GM18498 (cell line): ENCODE measurements at regions not wholly inside any gene's neighbourhood (a gene's known extent, or its start where the extent isn't known, plus 50 kb on each side); places are given as distances from the start of the nearest gene placed in this dataset.

ENCODE experiments used
- ATAC-seq: cut with Tn5 transposase; IDR thresholded peaks from one replicate; pipeline ENCODE4 v1.9.1; 2021; ENCODE audit warnings: mild to moderate bottlenecking, moderate library complexity; ENCODE audit not compliant: unreplicated experiment

DNA sequence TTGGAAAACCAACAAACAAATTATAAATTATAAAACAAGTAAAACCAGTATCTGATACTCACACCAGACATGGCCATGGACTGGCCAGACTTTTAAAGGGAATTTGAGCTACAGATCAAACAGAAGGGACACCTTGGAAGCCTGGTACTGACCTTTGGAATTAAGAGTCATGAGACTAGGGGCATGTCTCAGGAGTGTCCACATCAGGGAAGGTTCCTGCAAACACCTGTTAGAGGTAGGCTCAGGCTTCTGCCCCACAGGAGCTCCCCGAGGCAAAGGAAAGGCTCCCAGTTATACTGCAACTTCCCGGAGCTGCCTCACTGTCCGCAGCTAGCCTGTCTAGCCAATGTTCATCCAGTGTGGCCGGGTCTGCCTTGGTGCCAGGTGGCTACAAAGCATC lies 290.1 kb downstream of the BUD13 start:
- no peak for ATAC-seq

DNA sequence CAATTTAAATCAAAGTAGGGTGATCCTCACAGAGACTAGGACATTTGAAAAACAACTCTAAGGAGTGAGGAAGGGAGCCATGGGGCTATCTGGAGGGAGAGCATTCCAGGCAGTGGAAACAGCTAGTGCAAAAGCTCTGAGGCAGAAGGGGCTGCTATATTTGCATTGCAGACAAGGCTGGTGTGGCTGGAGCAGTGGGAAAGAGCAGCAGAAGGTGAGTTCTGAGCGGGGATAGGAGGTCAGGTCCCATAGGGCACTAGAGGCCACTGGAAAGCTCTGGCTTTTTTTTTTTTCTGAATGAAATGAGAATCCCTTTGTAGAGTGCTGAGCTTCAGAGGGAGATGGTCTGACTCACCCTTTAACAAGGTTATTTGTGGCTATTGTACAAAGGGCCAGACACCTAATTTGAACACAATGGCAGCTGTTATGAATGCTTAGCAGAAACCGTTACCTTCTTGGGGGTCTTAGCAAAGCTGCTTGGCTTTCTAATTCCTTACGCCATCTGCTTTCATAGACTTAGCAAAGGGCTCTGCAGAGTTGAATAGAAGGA lies 291.6 kb downstream of the BUD13 start:
- no peak for ATAC-seq

DNA sequence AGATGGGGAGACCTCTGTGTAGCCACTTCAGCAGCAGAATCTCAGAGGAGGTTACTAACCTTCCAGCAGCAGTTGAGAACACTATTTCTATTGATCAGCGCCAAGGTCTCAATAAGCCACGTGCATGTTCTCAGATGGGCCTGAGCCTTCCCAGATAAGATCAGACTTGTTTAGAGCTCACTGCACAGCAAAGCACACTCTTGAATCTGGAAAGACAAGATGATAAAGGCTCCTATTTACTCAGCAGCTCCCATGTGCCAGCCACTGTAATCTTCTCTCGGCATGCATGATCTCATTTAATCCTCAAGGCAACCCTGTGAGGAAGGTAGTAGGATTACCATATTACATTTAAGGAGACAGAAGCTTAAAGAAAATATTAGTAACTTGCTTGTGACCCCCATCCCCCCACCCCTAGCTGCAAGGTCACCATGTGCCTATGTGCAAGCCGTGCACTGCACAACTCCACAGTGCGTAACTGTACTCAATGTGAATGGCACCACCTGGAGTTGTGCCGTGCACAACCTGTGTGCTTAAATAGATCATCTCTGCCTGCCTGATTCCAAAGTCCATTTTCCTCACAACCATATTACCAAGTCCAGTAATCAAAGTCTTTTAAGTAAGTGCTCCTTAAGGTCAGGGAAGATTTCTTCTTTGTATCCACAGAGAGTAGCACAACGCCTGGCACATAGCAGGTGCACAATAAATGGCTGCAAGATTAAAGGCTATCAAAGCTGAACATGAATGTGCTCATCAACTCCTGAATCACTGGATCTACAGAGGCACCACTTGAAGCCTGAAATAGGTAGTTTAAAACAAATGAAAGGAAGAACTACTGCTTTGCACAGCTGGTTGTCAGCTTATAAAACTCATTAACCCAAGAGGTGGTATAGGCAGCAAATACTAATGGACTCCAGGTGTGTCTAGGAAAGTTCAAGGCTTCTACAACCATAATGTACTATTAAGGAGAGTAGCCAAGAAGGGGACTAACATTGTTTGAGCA lies 293.8 kb downstream of the BUD13 start:
- no peak for ATAC-seq

GRCh38 chr11:116478205-116478604 lies 294.6 kb downstream of the BUD13 start:
- ATAC-seq: no peak

GRCh38 chr11:116473790-116474346 lies 298.9 kb downstream of the BUD13 start:
- ATAC-seq: no peak

DNA sequence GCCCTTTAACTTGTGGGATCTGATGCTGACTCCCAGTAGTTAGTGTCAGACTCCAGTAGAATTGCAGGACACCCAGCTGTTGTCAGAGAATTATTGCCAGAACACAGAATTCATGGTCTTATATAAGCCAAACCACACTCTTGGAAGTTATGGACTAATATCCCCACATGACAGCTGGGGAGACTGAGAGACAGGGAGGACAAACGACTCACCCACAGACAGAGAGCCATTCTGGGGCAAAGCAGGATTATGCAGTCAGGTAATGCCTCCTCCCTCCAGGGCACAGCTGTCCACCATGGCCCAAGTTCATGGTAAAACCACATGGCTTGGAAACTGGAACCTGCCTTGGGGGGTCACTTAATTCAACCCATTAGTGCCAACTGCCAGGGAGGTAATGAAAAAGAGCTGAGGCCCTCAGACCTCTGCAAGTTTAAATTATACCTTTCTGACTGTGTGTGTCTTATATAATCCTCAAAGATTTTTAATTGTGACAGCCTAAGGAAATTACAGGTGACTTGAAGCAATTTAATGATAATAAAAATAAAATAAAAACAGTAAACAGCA lies 299.5 kb downstream of the BUD13 start:
- ATAC-seq: no peak

- ATAC-seq: no peak
Measured at GRCh38 chr11:116472651-116473050, 300.1 kb downstream of the BUD13 start.

GRCh38 chr11:116471608-116472256 lies 301.1 kb downstream of the BUD13 start:
- no peak for ATAC-seq

DNA sequence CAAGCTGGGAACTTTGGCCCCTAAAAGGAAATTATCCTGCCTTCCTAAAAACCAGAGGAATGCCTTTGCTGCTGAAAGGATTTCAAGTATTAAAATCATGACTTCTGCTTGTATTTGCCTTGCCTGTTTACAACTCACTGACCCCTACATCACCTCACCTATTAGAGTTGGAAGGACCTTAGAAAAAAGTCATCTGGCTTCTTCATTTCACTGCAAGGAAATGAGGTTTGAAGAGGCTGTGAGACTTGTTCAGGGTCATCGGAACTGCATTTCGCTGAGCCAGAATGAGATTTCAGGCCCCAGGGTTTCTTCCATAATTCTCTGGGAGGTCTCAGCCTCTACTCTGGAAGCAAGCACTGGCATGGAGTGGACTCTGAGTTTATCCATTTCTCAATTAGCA lies 304.1 kb downstream of the BUD13 start:
- no peak for ATAC-seq

- no peak for ATAC-seq
Measured at GRCh38 chr11:116467823-116468222, 305.0 kb downstream of the BUD13 start.

DNA sequence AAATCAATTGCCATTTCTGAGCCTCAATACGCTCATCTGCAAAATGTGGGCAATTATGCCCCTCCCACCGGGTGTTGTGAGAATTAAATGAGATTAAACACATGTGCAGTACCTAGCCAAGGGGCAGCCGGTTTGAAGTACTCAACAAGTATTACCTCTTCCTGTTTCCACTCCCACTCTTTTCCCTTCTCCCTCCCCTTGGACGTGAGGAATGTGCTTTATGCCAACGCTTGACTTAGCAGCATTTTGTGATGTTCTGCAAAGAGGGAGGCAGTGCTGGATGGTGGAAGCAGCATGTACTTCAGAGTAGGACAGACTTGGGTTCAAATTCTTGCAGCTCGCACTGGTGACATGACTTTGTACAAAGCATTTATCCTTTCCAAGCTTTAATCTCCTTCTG lies 306.0 kb downstream of the BUD13 start:
- ATAC-seq: no peak

GRCh38 chr11:116466191-116466590 lies 306.6 kb downstream of the BUD13 start:
- no peak for ATAC-seq

GRCh38 chr11:116465056-116465455 lies 307.7 kb downstream of the BUD13 start:
- ATAC-seq: no peak

DNA sequence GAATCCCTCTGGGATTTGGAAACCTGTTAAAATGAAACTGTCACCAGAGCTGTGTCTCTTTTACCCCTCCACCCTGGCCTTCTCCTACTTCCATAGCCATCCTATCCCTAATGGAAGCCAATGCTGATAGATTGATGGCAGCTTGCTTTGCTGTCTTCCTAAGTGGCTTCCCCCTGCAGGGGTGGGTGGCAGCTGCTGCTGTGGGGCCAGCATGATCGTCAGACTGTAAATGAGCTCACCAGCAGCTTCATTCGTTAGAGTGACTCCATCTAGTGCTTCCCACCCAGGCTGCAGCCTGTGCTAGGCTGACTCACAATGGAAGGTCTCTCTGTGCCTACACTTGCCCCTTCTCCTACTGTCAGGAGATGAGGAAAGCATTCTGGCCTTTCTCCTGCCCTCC lies 311.0 kb downstream of the BUD13 start:
- ATAC-seq: no peak

DNA sequence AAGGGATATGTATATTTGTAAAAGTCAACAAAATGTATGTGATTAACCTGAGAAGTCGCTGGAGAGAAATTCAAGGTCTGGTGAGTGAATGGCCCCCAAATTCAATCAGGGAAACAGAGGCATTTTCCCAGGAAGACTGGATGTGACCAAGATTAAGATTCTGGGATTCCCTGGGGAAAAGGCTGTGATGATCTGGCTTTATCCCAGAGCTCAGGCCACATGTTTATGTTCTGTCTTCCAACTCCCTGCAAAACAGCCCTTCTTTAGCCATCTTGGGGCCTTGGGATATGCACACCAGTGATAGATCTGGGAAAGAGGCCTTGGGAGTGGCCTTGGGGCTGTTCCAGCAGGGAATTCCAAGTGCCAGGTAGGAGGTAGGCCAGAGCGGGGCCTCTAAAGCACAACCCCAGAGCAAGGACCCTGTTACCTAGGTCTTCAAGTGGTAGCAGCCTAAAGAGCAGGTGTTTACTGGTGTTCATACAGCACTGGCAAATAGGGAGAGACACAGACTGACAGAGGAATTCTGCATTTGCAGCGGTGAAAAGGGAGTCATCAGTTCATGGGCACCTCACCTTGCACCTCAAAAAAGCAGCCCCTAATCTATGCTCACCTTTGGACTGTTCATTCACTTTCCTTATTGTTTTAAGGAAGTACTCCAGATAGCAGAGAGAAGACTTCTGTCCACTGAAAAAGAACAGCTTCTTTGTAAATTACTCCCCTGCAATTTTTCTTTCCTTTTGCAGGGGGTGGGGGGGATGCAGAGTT lies 312.4 kb downstream of the BUD13 start:
- ATAC-seq: no peak

DNA sequence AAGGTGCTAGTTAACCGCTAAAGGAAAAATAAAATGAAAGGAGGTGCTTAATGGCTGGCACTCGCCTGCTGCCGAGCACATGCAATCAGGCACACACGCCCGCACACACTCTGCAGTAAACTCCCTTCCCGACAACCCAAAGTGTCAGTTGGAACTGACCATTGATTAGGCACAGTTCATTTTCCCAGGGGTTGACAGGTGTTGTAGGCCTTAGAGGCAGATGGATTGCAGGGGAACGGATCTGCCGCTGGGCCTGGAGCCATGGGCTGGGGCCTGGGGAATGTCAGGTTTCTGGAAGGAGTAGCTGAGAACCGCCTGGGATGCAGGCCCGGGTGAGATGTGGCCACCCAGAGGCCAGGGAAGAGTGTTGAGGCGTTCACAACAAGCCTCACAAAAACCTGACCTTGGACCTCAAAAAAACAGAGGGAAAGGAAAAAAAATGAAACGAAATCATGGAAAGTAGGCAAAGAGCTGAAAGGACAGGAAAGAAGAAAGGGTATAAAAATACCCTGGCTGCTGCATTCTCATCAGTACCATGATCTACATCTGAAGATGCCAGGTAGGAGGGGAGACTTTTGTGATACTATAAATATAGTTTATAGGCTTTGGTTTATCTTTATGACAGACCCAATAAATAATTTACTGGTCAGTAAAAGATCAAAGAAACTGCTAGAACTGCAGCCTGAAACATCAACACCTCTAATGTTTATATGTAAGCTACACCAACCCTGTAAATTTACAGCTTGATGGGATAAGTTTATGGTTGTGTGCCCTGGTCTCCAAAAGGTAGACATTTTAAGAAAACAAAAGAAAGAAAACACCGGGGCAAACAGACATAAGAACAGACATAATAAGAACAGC lies 313.4 kb downstream of the BUD13 start:
- ATAC-seq: no peak

DNA sequence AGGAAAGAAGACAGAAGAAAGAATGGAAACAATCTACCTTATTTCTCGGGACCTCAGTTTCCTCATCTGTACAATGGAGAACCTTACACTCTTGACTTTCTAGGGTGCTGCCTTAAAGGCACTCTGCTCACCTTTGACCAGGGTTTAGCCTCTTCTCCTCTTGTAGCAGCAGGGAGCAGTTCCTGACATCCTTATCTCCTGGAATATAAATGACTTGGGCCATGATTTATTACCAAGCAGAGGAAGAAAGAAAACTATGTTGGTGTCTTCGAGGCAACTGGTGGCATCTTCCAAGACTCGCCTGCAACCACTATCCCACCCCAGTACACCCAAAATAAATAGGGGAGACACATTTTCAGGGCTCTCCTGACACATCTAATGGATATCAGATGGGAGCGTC lies 314.2 kb downstream of the BUD13 start:
- no peak for ATAC-seq

DNA sequence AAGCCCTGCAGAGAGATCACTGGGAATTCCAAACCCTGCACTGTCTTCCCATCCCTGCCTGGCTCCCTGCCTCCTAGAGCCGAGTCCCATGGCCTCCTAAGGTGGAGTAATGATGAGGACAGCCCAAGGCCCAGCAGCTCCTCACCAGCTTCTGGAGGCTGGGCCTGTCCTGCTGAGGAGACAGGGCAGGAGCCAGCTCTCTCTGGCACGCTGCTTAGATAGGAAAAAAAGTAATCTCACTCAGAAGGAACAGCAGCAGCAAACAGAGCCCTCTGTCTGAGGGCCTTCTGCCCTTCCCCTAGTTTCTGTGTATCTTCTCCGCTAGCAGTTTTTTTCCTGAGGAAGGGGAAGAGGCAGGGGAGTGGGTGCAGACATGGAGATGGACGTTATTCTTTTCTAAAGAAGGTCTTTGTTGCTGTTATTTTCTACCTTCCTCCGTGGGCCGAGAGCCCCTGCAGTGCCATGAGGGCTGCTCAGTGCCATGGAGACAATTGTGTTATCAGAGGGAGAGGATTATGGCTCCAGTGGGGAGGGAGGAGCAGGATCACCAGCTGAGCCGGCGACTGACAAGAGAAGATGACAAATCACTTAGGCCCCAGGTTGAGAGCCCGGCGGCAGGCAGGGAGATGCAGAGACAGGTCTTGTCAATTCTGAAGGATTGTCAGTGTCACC lies 315.3 kb downstream of the BUD13 start:
- no peak for ATAC-seq

- no peak for ATAC-seq
Measured at GRCh38 chr11:116454951-116455350, 317.8 kb downstream of the BUD13 start.
